Umbilical cord (tissue), 1 donor: ENCODE measurements at regions not wholly inside any gene's neighbourhood (a gene's known extent, or its start where the extent isn't known, plus 50 kb on each side); places are given as distances from the start of the nearest gene placed in this dataset.
"Not testable (repeated sequence)": the region's sequence is repeated elsewhere in the genome, so short reads cannot be mapped to it uniquely, and the experiment has no call there.

ENCODE experiments used
- DNase-seq: peaks from one replicate; pipeline ENCODE4 v3.0.0-alpha.2; 2015; ENCODE audit warnings: low spot score

GRCh38 chr12:19771858-19772257 lies 332.6 kb downstream of the AEBP2 start:
- DNase-seq = peak; percentile 49

- no peak for DNase-seq
Observed at GRCh38 chr12:19772776-19773175, 333.5 kb downstream of the AEBP2 start.

- DNase-seq = no peak
Observed at GRCh38 chr12:19775241-19775640, 335.9 kb downstream of the AEBP2 start.

- DNase-seq = not testable (repeated sequence)
Observed at GRCh38 chr12:19775976-19776375, 336.7 kb downstream of the AEBP2 start.

- peak; percentile 13 for DNase-seq
Observed at GRCh38 chr12:19778172-19778571, 338.9 kb downstream of the AEBP2 start.

GRCh38 chr12:19778797-19779196 lies 339.5 kb downstream of the AEBP2 start:
- DNase-seq = no peak

- peak; percentile 71 for DNase-seq
Observed at GRCh38 chr12:19779395-19780056, 340.2 kb downstream of the AEBP2 start.

GRCh38 chr12:19780460-19780859 lies 341.2 kb downstream of the AEBP2 start:
- DNase-seq = peak; percentile 35

GRCh38 chr12:19783547-19784444 lies 344.5 kb downstream of the AEBP2 start:
- no peak for DNase-seq

- DNase-seq = no peak
Observed at GRCh38 chr12:19792028-19792427, 352.7 kb downstream of the AEBP2 start.

GRCh38 chr12:19794116-19794515 lies 354.8 kb downstream of the AEBP2 start:
- DNase-seq = no peak

GRCh38 chr12:19799216-19799615 lies 359.9 kb downstream of the AEBP2 start:
- DNase-seq = no peak

- DNase-seq = no peak
Observed at GRCh38 chr12:19799895-19800602, 360.8 kb downstream of the AEBP2 start.

GRCh38 chr12:19800884-19801283 lies 361.6 kb downstream of the AEBP2 start:
- peak; percentile 11 for DNase-seq

- no peak for DNase-seq
Observed at GRCh38 chr12:19801941-19802340, 362.6 kb downstream of the AEBP2 start.

GRCh38 chr12:19802915-19803314 lies 363.6 kb downstream of the AEBP2 start:
- no peak for DNase-seq

- no peak for DNase-seq
Observed at GRCh38 chr12:19804737-19805136, 365.4 kb downstream of the AEBP2 start.

GRCh38 chr12:19808371-19808770 lies 369.1 kb downstream of the AEBP2 start:
- no peak for DNase-seq

GRCh38 chr12:19810213-19810612 lies 370.9 kb downstream of the AEBP2 start:
- no peak for DNase-seq

- no peak for DNase-seq
Observed at GRCh38 chr12:19811922-19812321, 372.6 kb downstream of the AEBP2 start.

GRCh38 chr12:19819231-19819630 lies 379.9 kb downstream of the AEBP2 start:
- no peak for DNase-seq

GRCh38 chr12:19822476-19822875 lies 383.2 kb downstream of the AEBP2 start:
- no peak for DNase-seq
